IMR-90 (cell line): ENCODE measurements at regions not wholly inside any gene's neighbourhood (a gene's known extent, or its start where the extent isn't known, plus 50 kb on each side); places are given as distances from the start of the nearest gene placed in this dataset.

Source experiments
- ATAC-seq: fragments of 200-7000 bp; cut with Tn5 transposase; 2 replicates; pipeline ENCODE4 v1.9.1; 2020; ENCODE audit warnings: low read depth, mild to moderate bottlenecking, moderate library complexity
- BruUV-seq: library from RNA; stranded (reverse); fragments of 400-500 nt; replicated peaks from 2 replicates; lab custom pipeline; 2021; lab: Mats Ljungman, UMichigan
- CTCF ChIA-PET: fragments of 300-600 bp; formaldehyde crosslinking; extraction: SDS; loops from one replicate; lab custom pipeline; 2021; ENCODE audit warnings: antibody characterized with exemption; lab: Yijun Ruan, JAX
- POLR2A ChIA-PET: fragments of 300-600 bp; sonication (Branson Sonifier 250); formaldehyde crosslinking; loops from one replicate; lab custom pipeline; 2022; ENCODE audit warnings: antibody characterized with exemption; ENCODE audit not compliant: unreplicated experiment; lab: Charles Lee
- DNase-seq: peaks from one replicate; pipeline ENCODE4 v3.0.0; 2013
- H2AFZ ChIP-seq: replicated peaks from 2 replicates; pipeline ENCODE3; 2013; ENCODE audit warnings: low read length, mild to moderate bottlenecking; ENCODE audit not compliant: poor library complexity
- H2AK5ac ChIP-seq: 2 replicates; pipeline ENCODE4 v1.6.1; 2013; ENCODE audit warnings: low read depth, low read length, inconsistent platforms
- H2AK9ac ChIP-seq: replicated peaks from 2 replicates; pipeline ENCODE3; 2013; ENCODE audit warnings: mild to moderate bottlenecking, low read depth, low read length, moderate library complexity; ENCODE audit not compliant: poor library complexity
- H2BK120ac ChIP-seq: 2 replicates; pipeline ENCODE4 v1.6.1; 2013; ENCODE audit warnings: low read depth, low read length, inconsistent platforms
- H2BK15ac ChIP-seq: 3 replicates; pipeline ENCODE4 v1.6.1; 2013; ENCODE audit warnings: low read depth, low read length, inconsistent platforms
- H2BK20ac ChIP-seq: 2 replicates; pipeline ENCODE4 v1.6.1; 2013; ENCODE audit warnings: low read depth, mild to moderate bottlenecking, inconsistent platforms, low read length, moderate library complexity
- H2BK5ac ChIP-seq: 2 replicates; pipeline ENCODE4 v1.6.1; 2013; ENCODE audit warnings: mild to moderate bottlenecking, low read depth, low read length, inconsistent platforms; ENCODE audit not compliant: poor library complexity, severe bottlenecking
- H3K14ac ChIP-seq: replicated peaks from 2 replicates; pipeline ENCODE4 v1.6.1; 2013; ENCODE audit warnings: low read depth, low read length, inconsistent platforms
- H3K18ac ChIP-seq: 2 replicates; pipeline ENCODE4 v1.6.1; 2013; ENCODE audit warnings: low read depth, low read length, control low read depth
- H3K23ac ChIP-seq: 2 replicates; pipeline ENCODE4 v1.6.1; 2013; ENCODE audit warnings: low read depth, low read length, inconsistent platforms
- H3K27ac ChIP-seq: 2 replicates; pipeline ENCODE4 v1.5.1; 2013; ENCODE audit warnings: mild to moderate bottlenecking, control low read depth, low read length; ENCODE audit not compliant: insufficient read depth
- H3K27me3 ChIP-seq: 2 replicates; pipeline ENCODE4 v1.6.1; 2013; ENCODE audit warnings: low read length; ENCODE audit not compliant: control insufficient read depth, insufficient read depth
- H3K36me3 ChIP-seq: 2 replicates; pipeline ENCODE4 v1.6.1; 2013; ENCODE audit warnings: low read length, mixed read lengths; ENCODE audit not compliant: control insufficient read depth, insufficient read depth
- H3K4ac ChIP-seq: 2 replicates; pipeline ENCODE4 v1.6.1; 2013; ENCODE audit warnings: low read depth, low read length, inconsistent platforms
- H3K4me1 ChIP-seq: 2 replicates; pipeline ENCODE4 v1.6.1; 2013; ENCODE audit warnings: low read length, mixed read lengths; ENCODE audit not compliant: control insufficient read depth, insufficient read depth
- H3K4me2 ChIP-seq: 2 replicates; pipeline ENCODE4 v1.6.1; 2013; ENCODE audit warnings: low read depth, mild to moderate bottlenecking, control low read depth, low read length, moderate library complexity
- H3K4me3 ChIP-seq: 2 replicates; pipeline ENCODE4 v1.5.1; 2013; ENCODE audit warnings: low read depth, mild to moderate bottlenecking, control low read depth, low read length, moderate library complexity; ENCODE audit not compliant: insufficient read depth
- H3K56ac ChIP-seq: 2 replicates; pipeline ENCODE4 v1.6.1; 2013; ENCODE audit warnings: low read length, inconsistent platforms; ENCODE audit not compliant: insufficient read depth; ENCODE audit errors: extremely low read depth
- H3K79me1 ChIP-seq, 2 experiments: 2 replicates each; pipeline ENCODE4 v1.6.1; 2013; ENCODE audit warnings: low read length in 2 of 2, inconsistent platforms in 1 of 2, low read depth in 1 of 2
- H3K9ac ChIP-seq: 2 replicates; pipeline ENCODE4 v1.6.1; 2013; ENCODE audit warnings: low read depth, low read length, control low read depth
- H3K9me1 ChIP-seq: 2 replicates; pipeline ENCODE4 v1.6.1; 2013; ENCODE audit warnings: low read length, inconsistent platforms; ENCODE audit not compliant: insufficient read depth
- H3K9me3 ChIP-seq: 2 replicates; pipeline ENCODE4 v1.6.1; 2013; ENCODE audit warnings: low read length; ENCODE audit not compliant: control insufficient read depth, insufficient read depth
- H4K20me1 ChIP-seq: 2 replicates; pipeline ENCODE4 v1.6.1; 2013; ENCODE audit warnings: low read length, inconsistent platforms; ENCODE audit not compliant: insufficient read depth
- H4K5ac ChIP-seq: 2 replicates; pipeline ENCODE4 v1.6.1; 2013; ENCODE audit warnings: mild to moderate bottlenecking, low read depth, low read length, control low read depth
- H4K8ac ChIP-seq, 2 experiments: 2 replicates each; pipeline ENCODE4 v1.6.1; 2013; ENCODE audit warnings: low read depth in 2 of 2, low read length in 2 of 2, control low read depth in 1 of 2, inconsistent platforms in 1 of 2
- H4K91ac ChIP-seq: 2 replicates; pipeline ENCODE4 v1.6.1; 2013; ENCODE audit warnings: low read depth, low read length, inconsistent platforms; ENCODE audit not compliant: insufficient read depth
- BHLHE40 ChIP-seq: fragments of 150-350 bp; IDR thresholded peaks from 2 replicates; pipeline ENCODE4 v1.6.1; 2016; ENCODE audit warnings: mild to moderate bottlenecking, low read depth, low read length
- CEBPB ChIP-seq: IDR thresholded peaks from 2 replicates; pipeline ENCODE4 v1.6.1; 2012; ENCODE audit warnings: low read depth, low read length, improper control_type of control experiment
- CTCF ChIP-seq: conservative IDR thresholded peaks from 2 replicates; pipeline ENCODE4 v1.5.1; 2012; ENCODE audit warnings: mild to moderate bottlenecking, low read depth, low read length, improper control_type of control experiment
- MAZ ChIP-seq: IDR thresholded peaks from 2 replicates; pipeline ENCODE4 v1.6.1; 2012; ENCODE audit warnings: low read depth, mild to moderate bottlenecking, low read length, improper control_type of control experiment, moderate library complexity, borderline replicate concordance
- NFE2L2 ChIP-seq: fragments of 150-350 bp; IDR thresholded peaks from 2 replicates; pipeline ENCODE4 v1.6.1; 2016; ENCODE audit warnings: low read depth, mild to moderate bottlenecking, low read length
- RAD21 ChIP-seq: IDR thresholded peaks from 2 replicates; pipeline ENCODE4 v1.6.1; 2012; ENCODE audit warnings: low read length, improper control_type of control experiment
- WGBS, 2 experiments: methylation state at CpG; one replicate each; pipeline versions ENCODE4 v1.1.5 to v1.1.7; 2013; ENCODE audit warnings: missing lambda C conversion rate in 2 of 2; ENCODE audit not compliant: insufficient read length in 1 of 2; ENCODE audit errors: extremely low coverage in 2 of 2; 5-methylcytosine and 5-hydroxymethylcytosine counted together
- dilution Hi-C: fragments of 300-500 bp; cut with HindIII; formaldehyde crosslinking; loops from one replicate; pipeline ENCODE4 v1.14.3; 2018; ENCODE audit warnings: low sequenced_read_pairs; ENCODE audit not compliant: unreplicated experiment
- in situ Hi-C: fragments of 300-500 bp; cut with MboI; formaldehyde crosslinking; loops from 3 replicates; pipeline ENCODE4 v1.14.3; 2019; ENCODE audit warnings: low sequenced_read_pairs, inconsistent platforms, mixed read lengths
- intact Hi-C: fragments of 100-400 bp; cut with micrococcal nuclease; formaldehyde crosslinking; loops from 2 replicates; pipeline ENCODE4 v1.10.0; 2022
- TF ChIP-seq, protein P1 (sequence below): fragments of 150-350 bp; IDR thresholded peaks from 2 replicates; pipeline ENCODE4 v1.6.1; 2017; ENCODE audit warnings: mild to moderate bottlenecking, antibody characterized with exemption, low read length, low read depth
- TF ChIP-seq, protein P2 (sequence below): fragments of 150-350 bp; IDR thresholded peaks from 2 replicates; pipeline ENCODE4 v1.6.1; 2016; ENCODE audit warnings: low read depth, mild to moderate bottlenecking, low read length, moderate library complexity, borderline replicate concordance

DNA sequence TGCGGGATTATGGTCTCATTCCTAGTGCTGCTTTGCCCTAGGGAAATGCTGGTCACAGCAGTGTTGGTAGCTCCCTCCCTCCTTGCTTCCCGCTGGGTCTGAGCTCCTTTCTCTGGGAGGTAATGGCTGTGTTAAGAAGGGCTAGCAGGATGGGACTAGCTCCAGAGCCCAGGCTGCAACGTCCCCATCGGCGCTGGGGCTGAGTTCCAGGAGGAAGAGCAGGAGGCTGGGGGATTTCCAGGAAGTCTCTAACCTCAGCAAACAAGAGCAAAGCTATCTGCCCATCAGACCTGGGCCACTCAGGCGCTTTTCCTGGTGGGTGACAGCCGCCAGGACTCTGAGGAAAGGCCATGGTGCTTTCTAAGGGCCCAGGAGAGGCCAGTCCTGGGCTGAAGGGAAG lies 174.2 kb downstream of the DLL1 start:
- no peaks in the 10 kb centered on the region for H3K36me3 ChIP-seq
- H3K27ac ChIP-seq = no peak overlapping the region
- H3K4me1 ChIP-seq = no peaks in the 10 kb centered on the region
- H4K8ac ChIP-seq = no peak overlapping the region
- ATAC-seq (no peak), DNase-seq (no peak)
- H4K91ac ChIP-seq = no peak overlapping the region
- ChIA-PET CTCF (no interaction called here), POLR2A (no interaction called here)
- no peak overlapping the region for H2BK20ac ChIP-seq
- H2AK5ac ChIP-seq = no peak overlapping the region
- H2BK5ac ChIP-seq = no peak overlapping the region
- dilution Hi-C loops (no loop called here), intact Hi-C loops (no loop called here), in situ Hi-C loops (no loop called here)
- no peaks in the 10 kb centered on the region for H3K9me1 ChIP-seq
- no peak overlapping the region for H3K23ac ChIP-seq
- no peak overlapping the region for H2AK9ac ChIP-seq
- TF ChIP-seq NFE2L2 (no peak), MAZ (no peak), CTCF (no peak), BHLHE40 (no peak), RAD21 (no peak), CEBPB (no peak)
- TF ChIP-seq, protein P1, sequence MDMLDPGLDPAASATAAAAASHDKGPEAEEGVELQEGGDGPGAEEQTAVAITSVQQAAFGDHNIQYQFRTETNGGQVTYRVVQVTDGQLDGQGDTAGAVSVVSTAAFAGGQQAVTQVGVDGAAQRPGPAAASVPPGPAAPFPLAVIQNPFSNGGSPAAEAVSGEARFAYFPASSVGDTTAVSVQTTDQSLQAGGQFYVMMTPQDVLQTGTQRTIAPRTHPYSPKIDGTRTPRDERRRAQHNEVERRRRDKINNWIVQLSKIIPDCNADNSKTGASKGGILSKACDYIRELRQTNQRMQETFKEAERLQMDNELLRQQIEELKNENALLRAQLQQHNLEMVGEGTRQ = no peak
- TF ChIP-seq, protein P2, sequence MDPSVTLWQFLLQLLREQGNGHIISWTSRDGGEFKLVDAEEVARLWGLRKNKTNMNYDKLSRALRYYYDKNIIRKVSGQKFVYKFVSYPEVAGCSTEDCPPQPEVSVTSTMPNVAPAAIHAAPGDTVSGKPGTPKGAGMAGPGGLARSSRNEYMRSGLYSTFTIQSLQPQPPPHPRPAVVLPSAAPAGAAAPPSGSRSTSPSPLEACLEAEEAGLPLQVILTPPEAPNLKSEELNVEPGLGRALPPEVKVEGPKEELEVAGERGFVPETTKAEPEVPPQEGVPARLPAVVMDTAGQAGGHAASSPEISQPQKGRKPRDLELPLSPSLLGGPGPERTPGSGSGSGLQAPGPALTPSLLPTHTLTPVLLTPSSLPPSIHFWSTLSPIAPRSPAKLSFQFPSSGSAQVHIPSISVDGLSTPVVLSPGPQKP = no peak
- H3K9me3 ChIP-seq = peaks cover 18% of the 10 kb centered on the region
- no peak overlapping the region for H4K5ac ChIP-seq
- H3K9ac ChIP-seq = no peak overlapping the region
- no peak overlapping the region for H3K56ac ChIP-seq
- H3K79me1 ChIP-seq = no peaks in the 10 kb centered on the region
- no peak overlapping the region for H3K4me2 ChIP-seq
- no peak overlapping the region for H3K14ac ChIP-seq
- WGBS, 2 experiments = 40% methylated on average over 1 of the region's 7 CpGs; no CpG with 5 or more reads in 1 of the 2 experiments
- no peak overlapping the region for H3K4ac ChIP-seq
- no peak overlapping the region for H3K18ac ChIP-seq
- BruUV-seq = no TSS peak
- no peaks in the 10 kb centered on the region for H4K20me1 ChIP-seq
- no peak overlapping the region for H2BK15ac ChIP-seq
- H2AFZ ChIP-seq = no peak overlapping the region
- no peak overlapping the region for H3K4me3 ChIP-seq
- no peak overlapping the region for H2BK120ac ChIP-seq
- H3K27me3 ChIP-seq = no peaks in the 10 kb centered on the region
